ENCODE measurements at regions not wholly inside any gene's neighbourhood (a gene's known extent, or its start where the extent isn't known, plus 50 kb on each side); places are given as distances from the start of the nearest gene placed in this dataset.

DNA sequence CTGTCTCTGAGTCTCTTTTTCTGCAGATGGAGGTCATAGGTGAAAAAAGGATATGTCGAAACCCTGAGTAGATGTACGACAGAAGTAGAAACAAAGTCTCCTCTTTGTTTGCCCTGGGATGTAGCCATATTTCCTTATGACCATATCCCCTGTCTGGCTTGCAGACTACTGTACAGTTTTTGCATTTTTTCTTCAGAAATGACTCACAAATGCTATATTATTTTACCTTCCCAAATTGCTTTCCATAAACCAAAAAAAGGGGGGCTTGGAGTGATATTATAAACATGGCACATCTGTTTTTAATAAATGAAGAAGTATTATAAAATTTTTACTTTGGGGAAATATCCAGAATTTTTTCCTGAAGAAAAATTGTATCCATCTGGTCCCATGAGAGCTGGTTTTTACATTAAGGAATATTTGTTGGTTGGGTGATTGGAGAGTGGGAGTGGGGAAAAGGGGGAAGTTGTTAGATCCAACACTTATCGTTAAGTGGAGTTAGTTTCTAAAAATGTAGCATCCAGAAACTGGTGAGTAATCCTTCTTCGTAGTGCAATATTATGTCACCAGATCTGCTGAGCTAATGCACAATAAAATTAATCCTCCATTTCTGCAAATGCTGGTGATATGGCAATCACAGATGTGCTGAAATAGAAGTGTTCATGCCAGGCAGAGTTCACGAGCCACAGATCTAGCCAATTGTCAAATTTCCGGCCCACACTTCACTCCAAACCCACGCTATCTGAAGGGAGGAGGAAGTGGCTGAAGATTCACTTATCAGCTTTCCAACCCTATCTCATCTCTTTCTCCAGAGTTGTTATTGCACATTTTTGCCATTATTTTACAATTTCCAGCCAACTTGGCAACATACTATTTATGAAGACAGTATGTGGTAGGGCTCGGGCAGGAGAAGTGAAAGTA is 313.6 kb upstream of the ATP11B start:
- Histone ChIP-seq H3K4me3 (ENCODE audit: low read length) (peak overlapping the region; percentile 25), H3K36me3 (ENCODE audit: insufficient read depth, low read length) (no peaks in the 10 kb centered on the region), H3K4me2 (ENCODE audit: low read length) (peak overlapping the region; percentile 65), H3K9ac (ENCODE audit: low read depth, low read length) (no peak overlapping the region), H3K9me3 (replicated peaks; ENCODE audit: low read length) (no peaks in the 10 kb centered on the region), H3K27me3 (ENCODE audit: control insufficient read depth, insufficient read depth, low read length) (no peaks in the 10 kb centered on the region), H3K4me1 (ENCODE audit: control insufficient read depth, insufficient read depth, low read length) (peaks cover 12% of the 10 kb centered on the region)

DNA sequence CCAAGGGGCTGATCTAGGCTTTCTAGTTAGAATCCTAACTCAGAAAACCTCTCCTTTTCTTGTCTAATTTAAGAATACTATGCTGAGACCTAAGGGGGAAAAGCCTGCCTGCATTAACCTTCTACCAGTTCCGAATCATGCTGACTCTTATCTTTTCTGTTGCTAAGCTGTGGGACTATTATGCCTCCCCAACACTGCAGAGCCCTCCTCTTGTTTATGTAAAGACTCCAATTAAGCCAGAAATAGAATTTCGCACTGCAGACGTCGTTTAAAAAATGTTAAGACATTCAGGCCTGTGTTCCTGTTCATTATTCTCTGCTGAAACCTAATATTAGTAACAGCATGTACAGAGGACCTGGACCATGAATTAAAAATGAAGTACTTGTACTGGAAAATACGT is 310.6 kb upstream of the ATP11B start:
- Histone ChIP-seq H3K9ac (ENCODE audit: low read depth, low read length) (no peak overlapping the region), H3K27me3 (ENCODE audit: control insufficient read depth, insufficient read depth, low read length) (no peaks in the 10 kb centered on the region), H3K4me2 (ENCODE audit: low read length) (no peak overlapping the region), H3K4me3 (ENCODE audit: low read length) (no peak overlapping the region), H3K36me3 (ENCODE audit: insufficient read depth, low read length) (no peaks in the 10 kb centered on the region), H3K9me3 (replicated peaks; ENCODE audit: low read length) (no peaks in the 10 kb centered on the region), H3K4me1 (ENCODE audit: control insufficient read depth, insufficient read depth, low read length) (peaks cover 12% of the 10 kb centered on the region)

DNA sequence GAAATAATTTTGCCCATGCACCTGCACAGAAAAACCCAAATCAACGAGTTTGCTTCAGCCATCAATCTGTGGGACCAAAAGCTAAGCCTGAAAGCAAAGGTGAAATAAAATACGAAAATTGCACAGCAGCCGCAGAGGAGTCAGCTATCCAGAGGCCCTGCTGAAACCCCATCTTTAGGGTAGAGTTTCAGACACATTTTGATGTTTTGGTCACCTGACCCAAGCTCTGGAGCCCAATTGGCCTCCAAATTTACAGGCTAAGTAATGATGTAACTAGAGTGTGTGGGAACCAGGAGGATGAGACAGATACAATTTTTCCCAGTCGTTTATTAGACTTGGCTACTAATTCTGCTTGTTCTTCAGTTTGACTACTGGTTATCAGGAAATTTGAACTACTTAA is 308.6 kb upstream of the ATP11B start:
- Histone ChIP-seq H3K4me1 (ENCODE audit: control insufficient read depth, insufficient read depth, low read length) (peaks cover 6% of the 10 kb centered on the region), H3K36me3 (ENCODE audit: insufficient read depth, low read length) (no peaks in the 10 kb centered on the region), H3K9me3 (replicated peaks; ENCODE audit: low read length) (no peaks in the 10 kb centered on the region), H3K4me3 (ENCODE audit: low read length) (no peak overlapping the region), H3K27me3 (ENCODE audit: control insufficient read depth, insufficient read depth, low read length) (no peaks in the 10 kb centered on the region), H3K4me2 (ENCODE audit: low read length) (no peak overlapping the region), H3K9ac (ENCODE audit: low read depth, low read length) (no peak overlapping the region)

DNA sequence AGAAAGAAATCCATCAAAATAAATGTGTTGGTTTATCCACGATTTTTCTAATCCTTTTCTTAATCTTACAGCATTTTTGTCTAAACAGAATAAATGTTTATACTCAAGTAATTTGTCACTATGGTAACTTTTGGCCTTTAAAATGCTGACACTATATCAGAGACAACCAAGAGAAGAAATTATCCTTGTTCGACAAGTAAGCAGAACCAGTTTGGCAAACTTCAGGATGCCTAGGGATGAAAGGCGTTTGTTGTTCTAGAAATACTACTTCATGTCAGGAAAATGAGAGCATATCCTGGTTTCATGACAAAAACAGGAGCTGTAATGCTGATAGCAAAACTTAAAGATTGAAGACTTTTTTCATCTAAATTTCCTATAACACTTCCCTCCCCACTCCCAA is 308.0 kb upstream of the ATP11B start:
- H3K9me3 ChIP-seq (replicated peaks; ENCODE audit: low read length), result no peaks in the 10 kb centered on the region
- H3K4me3 ChIP-seq (ENCODE audit: low read length), result no peak overlapping the region
- no peaks in the 10 kb centered on the region for H3K36me3 ChIP-seq (ENCODE audit: insufficient read depth, low read length)
- H3K9ac ChIP-seq (ENCODE audit: low read depth, low read length), result no peak overlapping the region
- no peak overlapping the region for H3K4me2 ChIP-seq (ENCODE audit: low read length)
- H3K27me3 ChIP-seq (ENCODE audit: control insufficient read depth, insufficient read depth, low read length), result no peaks in the 10 kb centered on the region
- H3K4me1 ChIP-seq (ENCODE audit: control insufficient read depth, insufficient read depth, low read length), result peaks cover under 1% of the 10 kb centered on the region

DNA sequence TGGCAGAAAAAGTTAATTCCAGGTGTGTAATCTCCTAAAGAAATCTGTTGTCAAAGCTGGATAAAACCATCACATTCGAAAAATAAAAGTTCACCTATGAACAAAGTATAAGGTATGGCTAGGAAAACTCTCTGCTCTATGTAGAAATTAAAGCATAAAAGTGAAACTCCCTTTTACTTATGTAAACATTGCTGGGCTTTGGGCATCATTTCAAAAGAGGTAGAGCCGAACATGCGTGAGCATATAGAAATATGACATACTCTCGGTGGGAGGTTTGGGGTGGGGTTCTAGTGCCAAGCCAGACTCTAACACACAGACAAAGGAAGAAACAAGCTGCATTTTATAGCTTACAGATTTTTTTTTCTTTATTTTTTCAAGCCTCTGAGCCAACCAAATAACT is 306.8 kb upstream of the ATP11B start:
- H3K27me3 ChIP-seq (ENCODE audit: control insufficient read depth, insufficient read depth, low read length), result no peaks in the 10 kb centered on the region

DNA sequence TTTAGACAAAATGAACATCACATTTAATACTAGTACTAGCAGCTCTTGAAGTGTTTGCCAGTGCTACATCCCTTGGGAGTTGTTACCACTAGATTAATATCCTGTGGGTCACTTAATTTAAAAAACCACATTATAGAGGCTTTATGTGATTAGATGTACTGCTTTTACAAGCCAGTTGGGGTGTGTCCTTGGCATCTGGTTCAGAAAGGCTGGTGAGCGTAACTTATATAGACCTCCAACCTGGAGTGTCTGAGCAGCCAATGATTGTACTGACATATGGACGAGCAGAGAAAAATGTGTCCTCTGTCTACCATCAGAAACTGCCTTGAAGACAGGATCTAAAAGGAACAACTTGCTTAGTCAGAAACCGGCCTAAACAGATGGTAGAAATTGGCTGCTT is 306.2 kb upstream of the ATP11B start:
- Histone ChIP-seq H3K9me3 (replicated peaks; ENCODE audit: low read length) (no peaks in the 10 kb centered on the region), H3K4me1 (ENCODE audit: control insufficient read depth, insufficient read depth, low read length) (no peaks in the 10 kb centered on the region), H3K9ac (ENCODE audit: low read depth, low read length) (no peak overlapping the region), H3K4me2 (ENCODE audit: low read length) (no peak overlapping the region), H3K36me3 (ENCODE audit: insufficient read depth, low read length) (no peaks in the 10 kb centered on the region), H3K27me3 (ENCODE audit: control insufficient read depth, insufficient read depth, low read length) (no peaks in the 10 kb centered on the region), H3K4me3 (ENCODE audit: low read length) (no peak overlapping the region)

More for the DNA sequence above, 306.8 kb upstream of the ATP11B start:
- Histone ChIP-seq H3K9me3 (replicated peaks; ENCODE audit: low read length) (no peaks in the 10 kb centered on the region), H3K4me2 (ENCODE audit: low read length) (no peak overlapping the region), H3K9ac (ENCODE audit: low read depth, low read length) (no peak overlapping the region), H3K4me3 (ENCODE audit: low read length) (no peak overlapping the region), H3K36me3 (ENCODE audit: insufficient read depth, low read length) (no peaks in the 10 kb centered on the region), H3K4me1 (ENCODE audit: control insufficient read depth, insufficient read depth, low read length) (no peaks in the 10 kb centered on the region)

DNA sequence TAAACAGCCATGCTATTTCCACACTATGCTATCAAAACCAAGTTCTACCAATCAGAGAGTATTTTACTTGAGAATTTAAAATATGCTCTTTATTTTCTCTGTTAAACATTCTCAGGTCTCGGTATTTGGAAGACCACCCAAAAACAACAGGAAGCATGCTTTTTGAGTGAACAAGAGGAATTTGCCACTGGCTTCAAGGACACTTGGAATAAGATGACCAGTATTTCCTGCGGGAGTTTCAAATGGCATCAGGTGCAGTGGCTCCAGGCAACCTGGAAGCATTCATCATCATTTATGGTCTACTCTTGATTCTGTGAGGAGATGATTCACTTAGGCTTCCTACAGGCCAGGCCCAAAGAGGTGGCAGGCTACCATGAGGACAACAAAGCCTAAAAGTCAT is 305.7 kb upstream of the ATP11B start:
- Histone ChIP-seq H3K36me3 (ENCODE audit: insufficient read depth, low read length) (no peaks in the 10 kb centered on the region), H3K9ac (ENCODE audit: low read depth, low read length) (no peak overlapping the region), H3K27me3 (ENCODE audit: control insufficient read depth, insufficient read depth, low read length) (no peaks in the 10 kb centered on the region), H3K9me3 (replicated peaks; ENCODE audit: low read length) (no peaks in the 10 kb centered on the region), H3K4me3 (ENCODE audit: low read length) (no peak overlapping the region), H3K4me2 (ENCODE audit: low read length) (no peak overlapping the region), H3K4me1 (ENCODE audit: control insufficient read depth, insufficient read depth, low read length) (no peaks in the 10 kb centered on the region)

DNA sequence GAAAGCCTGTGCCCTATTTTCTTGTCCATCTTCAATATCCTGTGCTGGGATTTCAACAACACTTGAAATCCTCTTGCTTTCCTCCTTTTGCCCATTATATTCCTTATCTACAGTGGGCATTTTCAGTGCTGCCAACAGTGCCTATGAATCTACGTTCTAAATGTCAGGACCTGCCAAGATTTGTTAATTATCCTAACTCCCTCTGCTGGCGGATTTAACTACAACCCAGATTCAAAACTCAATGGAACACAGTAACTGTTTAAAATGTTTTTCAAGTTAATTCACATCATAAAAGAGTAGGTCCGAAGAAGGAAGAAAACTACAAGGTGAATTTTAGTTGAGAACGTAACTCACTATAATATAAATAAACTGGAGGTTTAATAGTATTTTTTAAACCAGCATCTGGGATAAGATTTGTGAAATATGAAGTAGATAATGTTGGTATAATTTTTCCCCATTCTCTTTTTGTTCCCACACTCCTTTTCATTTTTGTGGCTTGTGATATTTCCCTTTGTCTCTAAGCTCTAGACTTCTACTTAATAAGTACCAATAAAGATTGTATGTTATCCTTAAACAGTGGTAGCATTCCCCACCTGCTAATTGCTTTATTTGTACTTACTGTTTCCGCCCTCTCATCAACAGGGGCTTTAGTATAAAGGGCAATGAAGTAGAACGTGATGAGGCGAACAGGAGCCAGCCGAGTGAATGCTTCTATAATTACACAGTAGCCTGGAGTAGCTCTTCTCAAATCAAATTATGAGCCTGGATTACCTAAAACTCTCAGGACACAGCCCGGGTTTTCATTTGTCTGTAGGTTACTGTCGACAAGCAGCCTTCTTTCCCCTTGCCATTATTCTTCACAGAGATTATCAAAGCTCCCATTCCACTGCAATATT is 302.5 kb upstream of the ATP11B start:
- Histone ChIP-seq H3K27me3 (ENCODE audit: control insufficient read depth, insufficient read depth, low read length) (no peaks in the 10 kb centered on the region), H3K36me3 (ENCODE audit: insufficient read depth, low read length) (no peaks in the 10 kb centered on the region), H3K9me3 (replicated peaks; ENCODE audit: low read length) (no peaks in the 10 kb centered on the region), H3K4me3 (ENCODE audit: low read length) (no peak overlapping the region), H3K4me1 (ENCODE audit: control insufficient read depth, insufficient read depth, low read length) (no peaks in the 10 kb centered on the region), H3K4me2 (ENCODE audit: low read length) (no peak overlapping the region), H3K9ac (ENCODE audit: low read depth, low read length) (no peak overlapping the region)

DNA sequence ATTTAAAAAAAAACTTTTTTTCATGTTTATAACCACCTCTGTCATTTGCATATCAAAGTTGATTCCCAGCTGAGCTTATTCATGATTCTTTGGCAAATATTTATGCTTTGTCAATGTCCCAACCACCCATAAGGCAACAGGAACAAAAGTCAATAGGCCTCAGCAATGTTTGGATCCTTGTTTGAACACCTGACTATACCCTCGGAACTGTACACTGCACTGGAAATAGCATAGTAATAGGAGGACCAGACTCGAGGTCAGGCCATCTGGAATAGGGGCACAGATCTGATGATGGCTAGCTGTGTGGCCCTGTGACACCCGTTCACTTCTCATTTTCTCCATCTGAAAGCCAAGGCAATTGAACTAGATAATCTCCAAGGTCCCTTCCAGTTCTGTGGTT is 301.7 kb upstream of the ATP11B start:
- no peaks in the 10 kb centered on the region for H3K27me3 ChIP-seq (ENCODE audit: control insufficient read depth, insufficient read depth, low read length)
- no peak overlapping the region for H3K4me2 ChIP-seq (ENCODE audit: low read length)
- H3K4me3 ChIP-seq (ENCODE audit: low read length), result no peak overlapping the region
- no peaks in the 10 kb centered on the region for H3K36me3 ChIP-seq (ENCODE audit: insufficient read depth, low read length)
- no peaks in the 10 kb centered on the region for H3K4me1 ChIP-seq (ENCODE audit: control insufficient read depth, insufficient read depth, low read length)
- no peaks in the 10 kb centered on the region for H3K9me3 ChIP-seq (replicated peaks; ENCODE audit: low read length)
- no peak overlapping the region for H3K9ac ChIP-seq (ENCODE audit: low read depth, low read length)

DNA sequence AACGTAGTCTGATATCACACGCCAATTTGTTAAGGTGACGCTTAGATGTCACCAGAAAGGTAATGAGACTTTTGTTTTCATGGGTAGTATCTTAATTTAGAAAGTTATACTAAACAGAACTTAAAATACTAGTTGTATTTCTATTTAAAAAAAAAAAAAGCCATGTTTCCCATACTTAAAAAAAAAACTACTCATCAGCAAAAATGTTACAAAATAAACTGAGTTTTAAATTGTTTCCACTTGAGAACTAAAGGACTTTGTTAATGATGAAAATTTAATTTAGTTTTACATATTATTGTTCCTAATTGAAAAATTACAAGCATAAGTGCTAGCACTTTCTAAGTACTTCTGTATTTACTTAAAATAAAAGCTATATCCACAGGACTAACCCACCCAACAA is 300.8 kb upstream of the ATP11B start:
- H3K27me3 ChIP-seq (ENCODE audit: control insufficient read depth, insufficient read depth, low read length), result no peaks in the 10 kb centered on the region
- no peak overlapping the region for H3K9ac ChIP-seq (ENCODE audit: low read depth, low read length)
- H3K9me3 ChIP-seq (replicated peaks; ENCODE audit: low read length), result no peaks in the 10 kb centered on the region
- no peak overlapping the region for H3K4me2 ChIP-seq (ENCODE audit: low read length)
- H3K4me3 ChIP-seq (ENCODE audit: low read length), result no peak overlapping the region
- H3K36me3 ChIP-seq (ENCODE audit: insufficient read depth, low read length), result no peaks in the 10 kb centered on the region
- H3K4me1 ChIP-seq (ENCODE audit: control insufficient read depth, insufficient read depth, low read length), result no peaks in the 10 kb centered on the region

DNA sequence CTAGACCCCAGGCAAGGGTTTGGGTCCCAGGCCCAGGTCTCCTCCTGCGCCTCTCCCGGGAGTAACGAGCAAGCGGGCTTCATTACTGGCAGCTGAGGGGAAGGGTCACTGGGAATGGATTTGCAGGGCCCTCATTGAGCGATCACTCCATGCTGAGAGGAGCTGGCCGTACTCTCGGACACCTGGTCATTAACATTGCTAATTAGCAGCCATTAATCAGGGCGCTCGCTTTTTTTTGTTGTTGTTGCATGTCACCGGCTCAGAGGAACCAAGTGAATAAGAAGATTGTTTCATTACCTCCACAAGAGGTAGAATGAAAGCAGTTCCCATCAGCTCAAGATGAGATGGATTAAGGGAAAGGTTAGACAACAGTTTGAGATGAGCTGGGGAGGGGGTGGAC is 293.0 kb upstream of the ATP11B start:
- no peaks in the 10 kb centered on the region for H3K36me3 ChIP-seq (ENCODE audit: insufficient read depth, low read length)
- H3K9me3 ChIP-seq (replicated peaks; ENCODE audit: low read length), result no peaks in the 10 kb centered on the region
- no peaks in the 10 kb centered on the region for H3K27me3 ChIP-seq (ENCODE audit: control insufficient read depth, insufficient read depth, low read length)
- H3K4me2 ChIP-seq (ENCODE audit: low read length), result no peak overlapping the region
- H3K9ac ChIP-seq (ENCODE audit: low read depth, low read length), result no peak overlapping the region
- H3K4me3 ChIP-seq (ENCODE audit: low read length), result no peak overlapping the region
- no peaks in the 10 kb centered on the region for H3K4me1 ChIP-seq (ENCODE audit: control insufficient read depth, insufficient read depth, low read length)
